A549 (cell line): ENCODE measurements at regions not wholly inside any gene's neighbourhood (a gene's known extent, or its start where the extent isn't known, plus 50 kb on each side); places are given as distances from the start of the nearest gene placed in this dataset.

Experiments
- ATAC-seq, 2 experiments: fragments of 200-7000 bp in 1 of 2; fragments of >200 bp in 1 of 2; cut with Nextera tagmentation in 1 of 2; cut with Tn5 transposase in 1 of 2; 3 replicates each; pipeline versions ENCODE4 v1.8.0 to v1.9.1; 2018 to 2020; ENCODE audit warnings: mild to moderate bottlenecking in 1 of 2, moderate library complexity in 1 of 2
- CTCF ChIA-PET: fragments of 300-600 bp; sonication (Branson Sonifier 250); formaldehyde crosslinking; extraction: SDS; loops from one replicate; lab custom pipeline; 2021; ENCODE audit warnings: antibody characterized with exemption, inconsistent platforms; lab: Yijun Ruan, JAX
- POLR2A ChIA-PET: fragments of 350-600 bp; formaldehyde crosslinking; extraction: SDS; loops from one replicate; lab custom pipeline; 2021; ENCODE audit warnings: antibody characterized with exemption, inconsistent platforms; lab: Yijun Ruan, JAX
- DNase-seq, 2 experiments: peaks; one replicate each; pipeline versions ENCODE4 v3.0.0 to v3.0.0-alpha.2; 2011 to 2016; ENCODE audit warnings: low read depth in 1 of 2, low spot score in 1 of 2
- FAIRE-seq: peaks from 2 replicates; lab custom pipeline; 2011; peaks lifted over from hg19 to GRCh38; lab: Jason Lieb, UNC
- H3K27ac ChIP-seq, 2 experiments: fragments of >200 bp; sonication (Bioruptor Twin); formaldehyde crosslinking; 3 replicates each; pipeline ENCODE4 v1.5.1; 2016 to 2017
- H3K4me1 ChIP-seq: fragments of >200 bp; sonication (Bioruptor Twin); formaldehyde crosslinking; 3 replicates; pipeline ENCODE4 v1.6.1; 2016
- H3K4me2 ChIP-seq: fragments of >200 bp; sonication (Bioruptor Twin); formaldehyde crosslinking; 3 replicates; pipeline ENCODE4 v1.6.1; 2016
- H3K4me3 ChIP-seq: fragments of >200 bp; sonication (Bioruptor Twin); formaldehyde crosslinking; 3 replicates; pipeline ENCODE4 v1.5.1; 2016
- H3K9me3 ChIP-seq: fragments of >200 bp; sonication (Bioruptor Twin); formaldehyde crosslinking; 3 replicates; pipeline ENCODE4 v1.6.1; 2016
- BHLHE40 ChIP-seq: IDR thresholded peaks from 2 replicates; pipeline ENCODE4 v1.6.1; 2012; ENCODE audit warnings: low read depth, low read length, inconsistent platforms
- CEBPB ChIP-seq, 2 experiments: fragments of >200 bp in 1 of 2; sonication (Bioruptor Twin) in 1 of 2; formaldehyde crosslinking in 1 of 2; IDR thresholded peaks; 2 replicates each; pipeline ENCODE4 v1.6.1; 2012 to 2016
- ESRRA ChIP-seq: fragments of 150-350 bp; IDR thresholded peaks from 2 replicates; pipeline ENCODE4 v1.6.1; 2014; ENCODE audit warnings: mild to moderate bottlenecking, low read length, borderline replicate concordance
- FOSB ChIP-seq: fragments of 250-450 bp; sonication (Bioruptor Pico); IDR thresholded peaks from 2 replicates; pipeline ENCODE4 v1.5.0; 2020; ENCODE audit warnings: mild to moderate bottlenecking, moderate library complexity
- HOXA7 ChIP-seq: fragments of 250-450 bp; sonication (Bioruptor Pico); IDR thresholded peaks from 2 replicates; pipeline ENCODE4 v1.5.0; 2020; ENCODE audit warnings: mild to moderate bottlenecking, moderate library complexity
- HOXB13 ChIP-seq: fragments of 250-450 bp; sonication (Bioruptor Pico); IDR thresholded peaks from 2 replicates; pipeline ENCODE4 v1.5.0; 2020; ENCODE audit warnings: low read depth, mild to moderate bottlenecking, moderate library complexity
- NFE2L2 ChIP-seq: fragments of 150-350 bp; conservative IDR thresholded peaks from 2 replicates; pipeline ENCODE4 v1.6.1; 2014; ENCODE audit warnings: low read length
- NPAS2 ChIP-seq: fragments of 250-450 bp; sonication (Bioruptor Pico); IDR thresholded peaks from 2 replicates; pipeline ENCODE4 v1.8.0; 2022; ENCODE audit warnings: mild to moderate bottlenecking, moderate library complexity, borderline replicate concordance
- NR3C1 ChIP-seq: fragments of >200 bp; sonication (Bioruptor Twin); formaldehyde crosslinking; IDR thresholded peaks from 3 replicates; pipeline ENCODE4 v1.6.1; 2017
- PHF8 ChIP-seq: fragments of 200-600 bp; sonication (generic); IDR thresholded peaks from 2 replicates; pipeline ENCODE4 v1.6.1; 2016; ENCODE audit warnings: low read depth, mild to moderate bottlenecking, antibody characterized with exemption, moderate library complexity, borderline replicate concordance
- POLR2A ChIP-seq: IDR thresholded peaks from 2 replicates; pipeline ENCODE4 v1.6.1; 2012; ENCODE audit warnings: mild to moderate bottlenecking, low read length
- RCOR1 ChIP-seq: fragments of 150-350 bp; IDR thresholded peaks from 2 replicates; pipeline ENCODE4 v1.6.1; 2014; ENCODE audit warnings: antibody characterized with exemption, low read length, low read depth
- RFX5 ChIP-seq: fragments of 450-650 bp; IDR thresholded peaks from 2 replicates; pipeline ENCODE4 v1.7.1; 2014; ENCODE audit warnings: antibody characterized with exemption, mild to moderate bottlenecking, moderate library complexity
- RNF2 ChIP-seq: fragments of 200-600 bp; sonication (generic); IDR thresholded peaks from 2 replicates; pipeline ENCODE4 v1.6.1; 2016; ENCODE audit warnings: low read depth, mild to moderate bottlenecking, antibody characterized with exemption, moderate library complexity, borderline replicate concordance
- TFCP2L1 ChIP-seq: fragments of 250-450 bp; sonication (Bioruptor Pico); IDR thresholded peaks from 2 replicates; pipeline ENCODE4 v1.5.0; 2021; ENCODE audit warnings: mild to moderate bottlenecking
- ZC3H11A ChIP-seq: fragments of 450-650 bp; IDR thresholded peaks from 2 replicates; pipeline ENCODE4 v1.6.1; 2014; ENCODE audit warnings: antibody characterized with exemption, mild to moderate bottlenecking
- ZFP36 ChIP-seq: fragments of 450-650 bp; IDR thresholded peaks from 2 replicates; pipeline ENCODE4 v1.6.1; 2014; ENCODE audit warnings: borderline replicate concordance; ENCODE audit not compliant: partially characterized antibody
- WGBS: methylation state at CpG from one replicate; pipeline ENCODE4 v1.1.6; 2017; ENCODE audit errors: missing lambda C conversion rate; 5-methylcytosine and 5-hydroxymethylcytosine counted together
- TF ChIP-seq, protein P1 (sequence below): IDR thresholded peaks from 2 replicates; pipeline ENCODE4 v1.6.1; 2012
- TF ChIP-seq, protein P2 (sequence below): IDR thresholded peaks from 2 replicates; pipeline ENCODE4 v1.6.1; 2012; ENCODE audit warnings: low read depth, borderline replicate concordance
- TF ChIP-seq, protein P3 (sequence below): fragments of 200-600 bp; sonication (generic); IDR thresholded peaks from 2 replicates; pipeline ENCODE4 v1.6.1; 2016; ENCODE audit warnings: antibody characterized with exemption, mild to moderate bottlenecking, moderate library complexity

DNA sequence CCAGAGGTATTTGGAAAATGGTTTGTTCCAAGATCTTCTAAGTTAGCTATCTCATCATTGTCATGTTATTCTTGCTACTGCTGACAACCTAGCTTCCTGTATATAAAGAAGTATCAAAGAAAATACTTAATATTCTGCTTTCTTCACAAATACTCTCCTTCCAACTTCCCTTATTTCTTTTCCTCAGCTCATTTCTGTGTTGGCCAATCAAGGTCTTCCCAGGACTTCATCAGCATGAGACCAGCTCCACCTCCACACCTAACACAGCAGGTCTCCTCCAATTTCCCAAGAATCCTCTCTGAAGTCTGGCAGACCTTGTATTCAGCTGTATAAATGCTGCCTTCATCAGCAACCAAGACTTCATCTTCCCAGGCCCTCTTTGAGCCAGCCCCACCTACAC, 538.6 kb upstream of the JARID2 start:
- ChIA-PET POLR2A (no interaction called here), CTCF (no interaction called here)
- TF ChIP-seq BHLHE40 = no peak
- TF ChIP-seq POLR2A = no peak
- no peak for TF ChIP-seq NR3C1
- no peak for TF ChIP-seq ZC3H11A
- TF ChIP-seq, protein P1, sequence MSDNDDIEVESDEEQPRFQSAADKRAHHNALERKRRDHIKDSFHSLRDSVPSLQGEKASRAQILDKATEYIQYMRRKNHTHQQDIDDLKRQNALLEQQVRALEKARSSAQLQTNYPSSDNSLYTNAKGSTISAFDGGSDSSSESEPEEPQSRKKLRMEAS = no peak
- no peak for TF ChIP-seq CEBPB (IDR thresholded peaks at IDR 0.05)
- no peak for TF ChIP-seq HOXA7 (CRISPR knock-in tag)
- no peak for TF ChIP-seq TFCP2L1 (CRISPR knock-in tag)
- Histone ChIP-seq H3K4me1 (peaks cover 14% of the 10 kb centered on the region; the same call in 2 of the 3 replicates), H3K4me3 (no peak overlapping the region), H3K4me2 (no peak overlapping the region), H3K27ac (peak overlapping the region in 1 of 2 experiments; percentile 26; a peak in 1 of 6 replicates), H3K9me3 (peaks cover 4% of the 10 kb centered on the region; the same call in 1 of the 3 replicates)
- no peak for DNase-seq
- ATAC-seq = no peak
- no peak for FAIRE-seq

DNA sequence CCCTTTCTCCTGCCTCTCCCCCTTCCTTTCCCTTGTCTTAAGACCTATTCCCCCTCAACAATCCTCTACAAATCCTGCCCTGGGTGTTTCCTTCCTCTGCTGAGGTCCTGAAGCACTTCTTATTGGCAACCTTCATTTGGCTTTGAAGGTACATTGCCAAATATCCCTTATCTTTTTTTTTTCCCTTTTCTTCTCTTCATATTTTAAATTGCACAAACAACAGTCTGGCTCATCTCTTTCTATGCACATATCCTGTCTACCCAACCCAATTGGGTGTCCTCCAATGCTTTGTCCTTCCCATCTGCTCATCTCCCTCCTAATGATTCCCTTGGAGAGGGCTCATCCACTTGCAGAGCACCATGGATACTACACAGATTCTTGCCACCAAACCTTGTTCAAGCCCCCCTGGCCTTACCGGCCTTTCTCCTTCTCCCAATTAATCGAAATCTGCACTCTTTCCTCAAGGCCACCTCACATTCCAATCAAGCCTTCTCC, 537.9 kb upstream of the JARID2 start:
- peaks cover 4% of the 10 kb centered on the region; the same call in 1 of the 3 replicates for H3K9me3 ChIP-seq
- H3K27ac ChIP-seq = no peak overlapping the region
- POLR2A ChIA-PET = no interaction called here
- no peak for FAIRE-seq
- ATAC-seq = no peak
- no peak for TF ChIP-seq ZFP36
- TF ChIP-seq NPAS2 (CRISPR knock-in tag) = no peak
- no peak for TF ChIP-seq HOXB13 (CRISPR knock-in tag)
- TF ChIP-seq NR3C1 = no peak
- no peak for TF ChIP-seq PHF8
- no peak for TF ChIP-seq ESRRA
- TF ChIP-seq RFX5 = no peak
- no peak for TF ChIP-seq RNF2
- no peak for TF ChIP-seq TFCP2L1 (CRISPR knock-in tag)
- TF ChIP-seq, protein P1 = no peak
- no peak for TF ChIP-seq BHLHE40
- TF ChIP-seq, protein P2, sequence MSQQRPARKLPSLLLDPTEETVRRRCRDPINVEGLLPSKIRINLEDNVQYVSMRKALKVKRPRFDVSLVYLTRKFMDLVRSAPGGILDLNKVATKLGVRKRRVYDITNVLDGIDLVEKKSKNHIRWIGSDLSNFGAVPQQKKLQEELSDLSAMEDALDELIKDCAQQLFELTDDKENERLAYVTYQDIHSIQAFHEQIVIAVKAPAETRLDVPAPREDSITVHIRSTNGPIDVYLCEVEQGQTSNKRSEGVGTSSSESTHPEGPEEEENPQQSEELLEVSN = no peak
- TF ChIP-seq RCOR1 = no peak
- TF ChIP-seq, protein P3, sequence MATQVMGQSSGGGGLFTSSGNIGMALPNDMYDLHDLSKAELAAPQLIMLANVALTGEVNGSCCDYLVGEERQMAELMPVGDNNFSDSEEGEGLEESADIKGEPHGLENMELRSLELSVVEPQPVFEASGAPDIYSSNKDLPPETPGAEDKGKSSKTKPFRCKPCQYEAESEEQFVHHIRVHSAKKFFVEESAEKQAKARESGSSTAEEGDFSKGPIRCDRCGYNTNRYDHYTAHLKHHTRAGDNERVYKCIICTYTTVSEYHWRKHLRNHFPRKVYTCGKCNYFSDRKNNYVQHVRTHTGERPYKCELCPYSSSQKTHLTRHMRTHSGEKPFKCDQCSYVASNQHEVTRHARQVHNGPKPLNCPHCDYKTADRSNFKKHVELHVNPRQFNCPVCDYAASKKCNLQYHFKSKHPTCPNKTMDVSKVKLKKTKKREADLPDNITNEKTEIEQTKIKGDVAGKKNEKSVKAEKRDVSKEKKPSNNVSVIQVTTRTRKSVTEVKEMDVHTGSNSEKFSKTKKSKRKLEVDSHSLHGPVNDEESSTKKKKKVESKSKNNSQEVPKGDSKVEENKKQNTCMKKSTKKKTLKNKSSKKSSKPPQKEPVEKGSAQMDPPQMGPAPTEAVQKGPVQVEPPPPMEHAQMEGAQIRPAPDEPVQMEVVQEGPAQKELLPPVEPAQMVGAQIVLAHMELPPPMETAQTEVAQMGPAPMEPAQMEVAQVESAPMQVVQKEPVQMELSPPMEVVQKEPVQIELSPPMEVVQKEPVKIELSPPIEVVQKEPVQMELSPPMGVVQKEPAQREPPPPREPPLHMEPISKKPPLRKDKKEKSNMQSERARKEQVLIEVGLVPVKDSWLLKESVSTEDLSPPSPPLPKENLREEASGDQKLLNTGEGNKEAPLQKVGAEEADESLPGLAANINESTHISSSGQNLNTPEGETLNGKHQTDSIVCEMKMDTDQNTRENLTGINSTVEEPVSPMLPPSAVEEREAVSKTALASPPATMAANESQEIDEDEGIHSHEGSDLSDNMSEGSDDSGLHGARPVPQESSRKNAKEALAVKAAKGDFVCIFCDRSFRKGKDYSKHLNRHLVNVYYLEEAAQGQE = no peak
- no peak for TF ChIP-seq FOSB (CRISPR knock-in tag)
- TF ChIP-seq NFE2L2 = no peak
- TF ChIP-seq, all 56 proteins: peak for 0
- Histone ChIP-seq H3K4me2 (no peak overlapping the region), H3K4me1 (peaks cover 21% of the 10 kb centered on the region), H3K4me3 (no peak overlapping the region)
- DNase-seq = no peak
- CTCF ChIA-PET = no interaction called here
- WGBS = 86% methylated on average over 2 of the region's 2 CpGs
